Central memory CD8-positive, alpha-beta T cell (primary cell): ENCODE measurements at regions not wholly inside any gene's neighbourhood (a gene's known extent, or its start where the extent isn't known, plus 50 kb on each side); places are given as distances from the start of the nearest gene placed in this dataset.
"Not testable (repeated sequence)": the region's sequence is repeated elsewhere in the genome, so short reads cannot be mapped to it uniquely, and the experiment has no call there.

Experiments used
- ATAC-seq: fragments of 150-1000 bp; cut with Tn5 transposase; replicated peaks from 2 replicates; pipeline ENCODE4 v1.10.0; 2022; ENCODE audit warnings: mild to moderate bottlenecking, moderate FRiP score, moderate number of reproducible peaks; ENCODE audit not compliant: poor library complexity, severe bottlenecking; ENCODE audit errors: extremely low read depth
- DNase-seq, 2 donors: peaks; one replicate each; pipeline ENCODE4 v3.0.0; 2021; ENCODE audit warnings: low spot score in 2 of 2
- H3K27ac Mint-ChIP-seq: one replicate; pipeline ENCODE4 v1.8.0; 2022; ENCODE audit warnings: low read depth, mild to moderate bottlenecking, moderate library complexity, mixed read lengths
- H3K27me3 Mint-ChIP-seq: one replicate; pipeline ENCODE4 v1.8.0; 2022; ENCODE audit warnings: mixed read lengths
- H3K36me3 Mint-ChIP-seq: one replicate; pipeline ENCODE4 v1.8.0; 2022; ENCODE audit warnings: mild to moderate bottlenecking, moderate library complexity, mixed read lengths; ENCODE audit not compliant: insufficient read depth
- H3K4me1 Mint-ChIP-seq: one replicate; pipeline ENCODE4 v1.8.0; 2022; ENCODE audit warnings: mixed read lengths
- H3K4me3 Mint-ChIP-seq: one replicate; pipeline ENCODE4 v1.8.0; 2022; ENCODE audit warnings: mild to moderate bottlenecking, moderate library complexity, mixed read lengths
- H3K9me3 Mint-ChIP-seq: one replicate; pipeline ENCODE4 v1.8.0; 2022; ENCODE audit warnings: mixed read lengths

DNA sequence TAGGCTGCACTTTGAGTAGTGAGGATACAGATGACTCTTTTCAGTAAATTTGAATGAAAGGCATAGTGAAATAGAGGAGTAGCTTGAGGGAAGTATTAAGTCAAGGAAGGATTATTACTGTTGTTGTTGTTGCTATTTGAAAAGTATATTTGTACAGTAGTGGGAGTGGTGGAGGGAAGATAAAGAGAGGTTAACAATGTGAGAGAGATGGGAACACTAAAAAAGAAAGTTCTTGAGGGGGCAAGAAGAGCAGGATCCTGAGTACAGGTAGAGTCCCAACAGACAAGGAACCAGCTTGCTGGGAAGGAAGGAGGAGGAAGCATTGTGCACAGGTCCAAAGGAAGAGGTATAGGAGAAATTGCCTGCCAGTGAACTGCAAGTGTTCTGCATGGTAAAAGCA, 75.6 kb upstream of the GOLGA8B start:
- Mint-ChIP-seq H3K4me1 (no peaks in the 10 kb centered on the region), H3K36me3 (no peaks in the 10 kb centered on the region), H3K27ac (no peak overlapping the region), H3K9me3 (no peaks in the 10 kb centered on the region), H3K27me3 (peaks cover 56% of the 10 kb centered on the region), H3K4me3 (no peak overlapping the region)
- no peak for DNase-seq
- no peak for ATAC-seq

DNA sequence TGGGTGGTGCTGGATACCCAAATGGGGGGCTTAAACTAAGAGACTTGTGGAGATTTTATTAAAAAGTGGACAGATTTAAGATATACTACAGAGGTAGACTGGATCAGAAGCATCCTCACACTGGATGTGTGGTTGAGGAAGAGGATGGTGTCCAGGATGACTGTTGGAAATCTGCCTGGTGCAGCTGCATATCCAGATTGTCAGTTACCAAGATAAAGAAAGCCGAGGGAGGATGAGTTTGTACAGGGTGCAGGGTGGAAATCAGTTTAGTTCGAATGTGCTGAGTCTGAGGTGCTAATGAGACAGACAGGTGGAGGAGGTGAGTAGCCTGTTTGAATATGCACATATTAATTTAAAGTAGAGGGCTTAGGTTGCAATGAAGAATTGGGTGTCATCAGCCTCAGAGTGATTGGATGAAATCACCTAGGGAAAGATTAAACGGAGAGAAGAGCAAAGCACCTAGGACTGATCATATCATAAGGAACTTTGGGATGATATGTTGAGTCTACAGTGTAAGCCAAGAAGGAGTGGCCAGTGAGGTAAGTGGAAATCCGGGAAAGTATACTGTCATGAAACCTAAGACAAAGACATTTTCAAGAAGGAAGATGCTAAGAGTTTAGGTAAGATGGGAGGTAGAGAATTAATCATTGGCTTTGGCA, 74.1 kb upstream of the GOLGA8B start:
- Mint-ChIP-seq H3K4me1 (no peaks in the 10 kb centered on the region), H3K9me3 (no peaks in the 10 kb centered on the region), H3K27ac (no peak overlapping the region), H3K4me3 (no peak overlapping the region), H3K36me3 (no peaks in the 10 kb centered on the region), H3K27me3 (peaks cover 56% of the 10 kb centered on the region)
- ATAC-seq (no peak), DNase-seq (no peak)

DNA sequence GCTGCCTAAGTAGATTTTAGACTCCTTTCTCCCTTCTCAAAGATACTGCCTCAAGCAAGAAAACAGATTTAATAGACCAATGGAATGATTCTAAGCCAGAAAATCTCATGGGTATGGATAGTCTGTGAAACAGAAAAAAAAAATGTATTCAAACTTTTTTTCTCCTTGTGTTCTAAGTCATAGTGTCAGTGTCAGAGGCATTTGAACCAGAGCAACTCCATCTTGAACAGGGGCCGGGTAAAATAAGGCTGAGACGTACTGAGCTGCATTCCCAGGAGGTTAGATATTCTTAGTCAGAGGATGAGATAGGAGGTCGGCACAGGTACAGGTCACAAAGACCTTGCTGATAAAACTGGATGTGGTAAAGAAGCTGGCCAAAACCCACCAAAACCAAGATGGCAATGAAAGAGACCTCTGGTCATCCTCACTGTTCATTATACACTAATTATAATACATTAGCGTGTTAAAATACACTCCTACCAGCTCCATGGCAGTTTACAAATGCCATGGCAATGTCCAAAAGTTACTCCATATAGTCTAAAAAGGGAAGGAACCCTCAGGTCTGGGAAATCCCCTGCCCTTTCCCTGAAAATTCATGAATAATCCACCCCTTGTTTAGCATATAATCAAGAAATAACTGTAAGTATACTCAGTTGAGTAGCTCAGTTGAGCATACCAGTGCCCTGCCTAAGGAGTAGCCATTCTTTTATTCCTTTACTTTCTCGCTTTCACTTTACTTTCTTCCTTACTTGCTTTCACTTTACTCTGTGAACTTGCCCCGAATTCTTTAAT, 72.8 kb upstream of the GOLGA8B start:
- Mint-ChIP-seq H3K4me1 (no peaks in the 10 kb centered on the region), H3K4me3 (no peak overlapping the region), H3K36me3 (no peaks in the 10 kb centered on the region), H3K9me3 (no peaks in the 10 kb centered on the region), H3K27me3 (peaks cover 56% of the 10 kb centered on the region), H3K27ac (no peak overlapping the region)
- DNase-seq (no peak), ATAC-seq (no peak)

DNA sequence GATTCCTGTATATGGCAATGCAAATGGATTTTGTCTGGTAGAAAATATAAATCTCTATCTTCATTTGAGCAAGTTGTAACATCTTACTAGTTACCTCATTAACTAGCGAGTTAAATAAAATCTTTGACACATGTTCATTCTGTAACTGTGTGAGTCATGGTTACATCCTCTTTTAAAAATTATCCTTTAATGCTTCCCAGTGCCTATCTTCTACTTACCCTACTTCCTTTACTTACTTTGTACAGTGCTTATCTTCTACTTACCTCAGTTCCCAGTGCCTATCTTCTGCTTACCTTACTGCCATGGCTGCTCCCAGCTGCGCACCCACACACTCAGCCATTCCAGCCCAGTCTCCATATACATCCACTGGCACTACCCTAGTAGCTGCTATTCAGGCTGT, 71.9 kb upstream of the GOLGA8B start:
- Mint-ChIP-seq H3K4me1 (no peaks in the 10 kb centered on the region), H3K36me3 (no peaks in the 10 kb centered on the region), H3K4me3 (no peak overlapping the region), H3K27me3 (peaks cover 50% of the 10 kb centered on the region), H3K27ac (no peak overlapping the region), H3K9me3 (no peaks in the 10 kb centered on the region)
- DNase-seq (no peak), ATAC-seq (no peak)

DNA sequence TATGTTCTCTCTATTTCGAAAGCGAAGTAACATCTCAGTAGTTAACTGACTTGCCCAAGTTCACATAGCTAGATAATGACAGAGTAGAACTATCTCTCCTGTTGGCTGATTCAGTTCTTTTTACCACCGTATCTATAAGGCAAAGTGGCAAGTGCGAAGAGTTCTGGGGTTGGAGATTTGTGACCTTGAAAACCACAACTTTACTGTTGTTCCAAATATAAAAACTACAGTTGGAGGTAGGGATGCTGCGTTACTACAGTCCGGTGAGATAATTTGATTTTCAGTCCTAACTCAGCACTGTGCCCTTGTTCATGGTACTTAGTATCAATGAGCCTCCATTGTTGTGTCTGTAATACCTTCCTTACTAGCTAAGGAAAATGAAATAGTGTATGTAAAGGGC, 71.2 kb upstream of the GOLGA8B start:
- Mint-ChIP-seq H3K4me3 (no peak overlapping the region), H3K27ac (no peak overlapping the region), H3K27me3 (peaks cover 43% of the 10 kb centered on the region), H3K9me3 (no peaks in the 10 kb centered on the region), H3K36me3 (no peaks in the 10 kb centered on the region), H3K4me1 (no peaks in the 10 kb centered on the region)
- ATAC-seq, result no peak
- DNase-seq, result no peak

DNA sequence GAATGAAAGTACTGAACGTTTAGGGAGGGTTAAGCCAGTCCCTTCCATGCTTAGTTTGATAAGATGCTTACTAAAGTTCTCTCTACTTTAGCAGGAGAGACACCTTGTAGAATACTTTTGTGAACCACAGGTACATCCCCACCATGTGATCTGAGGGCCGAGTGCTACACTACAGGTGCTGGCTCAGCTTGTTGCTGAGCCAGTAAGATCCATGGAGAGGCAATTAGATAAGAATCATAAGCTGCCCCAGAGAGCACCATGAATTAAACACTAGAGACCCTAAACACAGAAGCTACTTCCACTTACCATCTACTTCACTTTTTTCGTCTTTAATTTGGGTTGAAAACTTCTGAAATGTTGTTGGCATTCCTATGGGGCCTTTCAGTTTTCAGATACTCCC, 70.5 kb upstream of the GOLGA8B start:
- H3K4me3 Mint-ChIP-seq, result no peak overlapping the region

DNA sequence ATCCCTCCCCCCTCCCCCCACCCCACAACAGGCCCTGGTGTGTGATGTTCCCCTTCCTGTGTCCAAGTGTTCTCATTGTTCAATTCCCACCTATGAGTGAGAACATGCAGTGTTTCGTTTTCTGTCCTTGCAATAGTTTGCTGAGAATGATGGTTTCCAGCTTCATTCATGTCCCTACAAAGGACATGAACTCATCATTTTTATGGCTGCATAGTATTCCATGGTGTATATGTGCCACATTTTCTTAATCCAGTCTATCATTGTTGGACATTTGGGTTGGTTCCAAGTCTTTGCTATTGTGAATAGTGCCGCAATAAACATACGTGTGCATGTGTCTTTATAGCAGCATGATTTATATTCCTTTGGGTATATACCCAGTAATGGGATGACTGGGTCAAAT, 69.9 kb upstream of the GOLGA8B start:
- peaks cover 31% of the 10 kb centered on the region for H3K27me3 Mint-ChIP-seq
- H3K4me1 Mint-ChIP-seq, DNase-seq, H3K9me3 Mint-ChIP-seq, H3K4me3 Mint-ChIP-seq, H3K36me3 Mint-ChIP-seq, ATAC-seq, H3K27ac Mint-ChIP-seq: not testable (repeated sequence)

More for the DNA sequence above, 70.5 kb upstream of the GOLGA8B start:
- no peaks in the 10 kb centered on the region for H3K9me3 Mint-ChIP-seq
- no peak overlapping the region for H3K27ac Mint-ChIP-seq
- no peak for ATAC-seq
- DNase-seq, result no peak
- H3K27me3 Mint-ChIP-seq, result peaks cover 37% of the 10 kb centered on the region
- no peaks in the 10 kb centered on the region for H3K36me3 Mint-ChIP-seq
- no peaks in the 10 kb centered on the region for H3K4me1 Mint-ChIP-seq

DNA sequence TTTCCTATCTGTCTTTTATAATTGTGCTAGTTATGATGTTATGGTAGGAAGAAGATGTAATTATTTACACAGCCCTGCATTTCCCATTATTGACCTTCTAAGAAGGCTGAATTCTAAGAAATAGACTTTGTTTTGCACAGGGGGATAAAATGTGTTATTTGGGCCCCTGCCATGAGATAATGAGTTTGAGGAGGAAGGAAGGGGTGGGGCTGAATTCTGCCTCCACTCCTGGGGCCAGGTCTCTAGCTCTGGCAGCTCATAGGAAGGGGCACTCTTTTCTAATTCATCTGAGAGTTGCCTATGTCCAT, 69.2 kb upstream of the GOLGA8B start:
- no peaks in the 10 kb centered on the region for H3K36me3 Mint-ChIP-seq
- DNase-seq (no peak), ATAC-seq (no peak)
- no peaks in the 10 kb centered on the region for H3K9me3 Mint-ChIP-seq
- H3K27ac Mint-ChIP-seq, result no peak overlapping the region
- H3K27me3 Mint-ChIP-seq, result peaks cover 26% of the 10 kb centered on the region
- H3K4me1 Mint-ChIP-seq, result no peaks in the 10 kb centered on the region
- no peak overlapping the region for H3K4me3 Mint-ChIP-seq

DNA sequence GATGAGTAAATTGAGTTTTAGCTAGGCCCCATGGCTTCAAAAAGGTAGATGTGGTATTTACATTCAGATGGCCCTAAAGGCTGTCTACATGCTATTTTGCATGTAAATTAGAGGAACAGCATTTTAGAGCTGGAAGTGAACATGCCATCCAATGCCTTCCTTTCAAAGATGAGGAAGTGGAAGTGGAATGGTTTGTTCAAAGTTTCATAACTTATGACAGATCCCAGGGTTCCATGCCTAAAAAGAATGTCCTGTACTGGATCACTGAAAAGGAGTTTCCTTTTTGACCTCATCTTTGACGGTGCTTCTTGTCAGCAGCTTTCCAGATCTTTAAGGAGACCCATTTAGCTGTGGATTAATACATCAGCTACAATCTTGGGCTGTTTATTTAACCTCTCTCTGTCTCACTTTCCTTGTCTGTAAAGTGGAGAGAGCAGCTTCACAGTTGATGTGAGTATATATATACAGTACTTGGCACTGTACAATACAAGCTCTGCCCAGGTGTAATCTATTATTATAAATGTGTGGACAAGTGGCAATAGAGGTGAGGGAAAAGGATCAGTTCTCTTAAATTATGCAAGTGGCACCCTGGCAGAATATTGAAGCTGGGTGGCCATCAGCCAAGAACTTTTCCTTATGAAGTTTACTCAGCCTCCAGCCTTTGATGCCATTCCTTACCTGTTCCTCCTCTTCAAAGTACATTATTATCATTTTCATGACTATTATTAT, 68.7 kb upstream of the GOLGA8B start:
- no peak for ATAC-seq
- Mint-ChIP-seq H3K4me3 (no peak overlapping the region), H3K9me3 (no peaks in the 10 kb centered on the region), H3K36me3 (no peaks in the 10 kb centered on the region), H3K4me1 (no peaks in the 10 kb centered on the region), H3K27me3 (peaks cover 20% of the 10 kb centered on the region), H3K27ac (no peak overlapping the region)
- DNase-seq, result no peak

DNA sequence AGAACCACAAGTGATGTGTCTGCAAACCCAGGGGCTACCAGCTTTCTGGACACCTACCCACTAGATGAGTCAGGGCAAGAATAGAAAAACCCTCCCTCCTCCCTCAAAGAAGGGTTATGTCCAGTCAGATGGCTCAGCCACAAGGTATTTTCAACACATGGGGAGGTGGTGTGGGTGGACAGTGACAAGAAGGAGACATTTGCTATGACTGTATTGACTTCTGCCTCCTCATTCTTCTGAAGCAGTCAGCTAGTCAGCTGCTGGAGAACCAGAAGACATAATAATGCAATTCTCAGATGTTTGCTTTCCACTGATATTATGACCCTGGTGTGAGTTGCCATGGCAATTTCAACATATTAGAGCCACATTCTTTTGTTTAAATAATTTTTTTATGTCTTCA, 66.7 kb upstream of the GOLGA8B start:
- Mint-ChIP-seq H3K27me3 (peaks cover 2% of the 10 kb centered on the region), H3K27ac (no peak overlapping the region), H3K4me3 (no peak overlapping the region), H3K36me3 (no peaks in the 10 kb centered on the region), H3K4me1 (no peaks in the 10 kb centered on the region), H3K9me3 (no peaks in the 10 kb centered on the region)
- ATAC-seq, result no peak
- no peak for DNase-seq

DNA sequence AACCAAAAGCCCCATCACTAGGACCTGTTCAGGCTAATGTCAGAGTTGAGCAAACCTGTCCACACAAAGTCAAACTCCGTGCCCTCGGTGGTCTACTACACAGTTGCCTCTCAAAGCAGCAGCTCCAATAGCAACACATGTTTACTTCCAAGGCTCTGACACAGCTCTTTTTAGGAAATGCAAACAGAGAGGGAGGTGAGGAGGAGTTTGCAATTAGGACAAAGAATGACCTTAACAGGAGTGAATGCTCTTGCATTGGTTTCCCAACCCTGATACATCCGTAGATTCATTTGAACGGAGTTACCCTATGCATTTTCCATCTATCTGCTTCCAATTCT, 64.8 kb upstream of the GOLGA8B start:
- peaks cover 12% of the 10 kb centered on the region for H3K27me3 Mint-ChIP-seq
- H3K9me3 Mint-ChIP-seq, result peaks cover 5% of the 10 kb centered on the region
- H3K27ac Mint-ChIP-seq, result no peak overlapping the region
- DNase-seq (no peak), ATAC-seq (no peak)
- no peak overlapping the region for H3K4me3 Mint-ChIP-seq
- H3K4me1 Mint-ChIP-seq, result no peaks in the 10 kb centered on the region
- no peaks in the 10 kb centered on the region for H3K36me3 Mint-ChIP-seq

DNA sequence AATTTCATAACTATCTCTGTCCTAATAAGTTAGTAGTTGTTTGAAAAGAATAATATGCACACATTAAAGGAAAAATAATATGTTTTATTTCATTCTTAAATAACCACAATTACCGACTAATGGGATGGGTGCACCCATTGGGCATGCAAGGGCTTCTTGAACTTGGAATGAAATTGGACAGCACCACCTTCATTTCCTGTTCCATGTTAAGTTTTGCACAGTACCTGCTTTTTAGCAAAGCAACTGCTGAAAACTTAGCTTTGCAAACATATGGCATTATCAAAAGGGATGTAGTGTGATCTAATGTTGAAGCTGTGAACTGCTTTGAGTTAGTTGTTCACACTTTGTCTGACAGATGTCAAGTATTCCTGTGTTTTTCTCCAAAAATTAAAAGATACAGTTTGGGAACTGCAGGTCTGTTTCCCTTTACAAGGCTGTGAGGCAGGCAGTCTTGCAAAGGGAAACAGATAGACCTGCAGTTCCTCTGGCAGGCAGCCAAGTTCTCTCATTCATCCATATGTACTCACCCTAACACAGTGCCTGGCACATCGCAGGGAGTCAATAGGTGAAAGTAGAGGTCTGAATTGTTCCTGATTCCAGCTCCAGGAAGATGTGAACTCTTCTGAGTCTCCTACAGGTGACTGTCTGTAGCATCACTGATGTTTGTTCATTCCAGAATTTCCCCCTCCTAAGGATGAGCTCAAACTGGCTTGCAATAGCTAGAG, 64.3 kb upstream of the GOLGA8B start:
- Mint-ChIP-seq H3K36me3 (no peaks in the 10 kb centered on the region), H3K27ac (no peak overlapping the region), H3K4me3 (no peak overlapping the region), H3K4me1 (no peaks in the 10 kb centered on the region), H3K27me3 (peaks cover 12% of the 10 kb centered on the region), H3K9me3 (peaks cover 5% of the 10 kb centered on the region)
- ATAC-seq, result no peak
- no peak for DNase-seq
